Astrocyte (in vitro differentiated cells and primary cell): ENCODE measurements at regions not wholly inside any gene's neighbourhood (a gene's known extent, or its start where the extent isn't known, plus 50 kb on each side); places are given as distances from the start of the nearest gene placed in this dataset.
A peak's percentile ranks its signal among the peaks of the same experiment; 100 is the strongest.

Experiments
- DNase-seq: peaks from one replicate; pipeline ENCODE4 v3.0.0-alpha.2; 2010; ENCODE audit warnings: low read depth
- FAIRE-seq: peaks from 2 replicates; lab custom pipeline; 2011; peaks lifted over from hg19 to GRCh38; lab: Jason Lieb, UNC
- H2AFZ ChIP-seq: 2 replicates; pipeline ENCODE4 v1.6.0; 2012; ENCODE audit warnings: low read depth, low read length, inconsistent platforms
- H3K27ac ChIP-seq: 2 replicates; pipeline ENCODE4 v1.5.1; 2011; ENCODE audit warnings: low read depth, low read length, inconsistent platforms
- H3K27me3 ChIP-seq: 2 replicates; pipeline ENCODE4 v1.6.0; 2011; ENCODE audit warnings: low read length, inconsistent platforms; ENCODE audit not compliant: insufficient read depth
- H3K36me3 ChIP-seq: 2 replicates; pipeline ENCODE4 v1.5.1; 2011; ENCODE audit warnings: low read length, inconsistent platforms; ENCODE audit not compliant: insufficient read depth
- H3K4me1 ChIP-seq: 2 replicates; pipeline ENCODE4 v1.5.1; 2011; ENCODE audit warnings: low read length, inconsistent platforms; ENCODE audit not compliant: insufficient read depth
- H3K4me2 ChIP-seq: 2 replicates; pipeline ENCODE4 v1.6.0; 2012; ENCODE audit warnings: low read length, inconsistent platforms
- H3K4me3 ChIP-seq: 2 replicates; pipeline ENCODE4 v1.5.1; 2011; ENCODE audit warnings: low read depth, mild to moderate bottlenecking, low read length, inconsistent platforms; ENCODE audit not compliant: insufficient read depth
- H3K79me2 ChIP-seq: 2 replicates; pipeline ENCODE4 v1.6.0; 2012; ENCODE audit warnings: mild to moderate bottlenecking, low read length, inconsistent platforms; ENCODE audit not compliant: insufficient read depth
- H3K9ac ChIP-seq: 2 replicates; pipeline ENCODE4 v1.6.0; 2012; ENCODE audit warnings: mild to moderate bottlenecking, low read length, inconsistent platforms
- H3K9me3 ChIP-seq: 2 replicates; pipeline ENCODE4 v1.5.1; 2012; ENCODE audit warnings: low read depth, mild to moderate bottlenecking, low read length, inconsistent platforms; ENCODE audit not compliant: insufficient read depth
- H4K20me1 ChIP-seq: 2 replicates; pipeline ENCODE4 v1.6.0; 2012; ENCODE audit warnings: low read length, inconsistent platforms; ENCODE audit not compliant: insufficient read depth
- H3K27ac Mint-ChIP-seq: one replicate; pipeline ENCODE4 v1.8.0; 2021; ENCODE audit warnings: mild to moderate bottlenecking, mixed read lengths; ENCODE audit not compliant: unreplicated experiment
- H3K27me3 Mint-ChIP-seq: one replicate; pipeline ENCODE4 v1.8.0; 2021; ENCODE audit warnings: low read depth, mixed read lengths; ENCODE audit not compliant: unreplicated experiment
- H3K36me3 Mint-ChIP-seq: one replicate; pipeline ENCODE4 v1.8.0; 2021; ENCODE audit warnings: low read depth, mixed read lengths; ENCODE audit not compliant: unreplicated experiment
- H3K4me1 Mint-ChIP-seq: one replicate; pipeline ENCODE4 v1.8.0; 2021; ENCODE audit warnings: low read depth, mixed read lengths; ENCODE audit not compliant: unreplicated experiment
- H3K4me3 Mint-ChIP-seq: one replicate; pipeline ENCODE4 v1.8.0; 2021; ENCODE audit warnings: mild to moderate bottlenecking, moderate library complexity, mixed read lengths; ENCODE audit not compliant: unreplicated experiment
- H3K9me3 Mint-ChIP-seq: one replicate; pipeline ENCODE4 v1.8.0; 2021; ENCODE audit warnings: mild to moderate bottlenecking, mixed read lengths; ENCODE audit not compliant: unreplicated experiment
- CTCF ChIP-seq: IDR thresholded peaks from 2 replicates; pipeline ENCODE4 v1.5.1; 2011; ENCODE audit warnings: low read depth, mild to moderate bottlenecking, inconsistent platforms, low read length, moderate library complexity; ENCODE audit not compliant: insufficient read depth
- EZH2 ChIP-seq: IDR thresholded peaks from 2 replicates; pipeline ENCODE4 v1.6.1; 2012; ENCODE audit warnings: mild to moderate bottlenecking, low read length, inconsistent platforms; ENCODE audit not compliant: insufficient read depth

- Mint-ChIP-seq H3K36me3 (no peaks in the 10 kb centered on the region), H3K27me3 (no peaks in the 10 kb centered on the region), H3K4me3 (no peak overlapping the region), H3K4me1 (no peaks in the 10 kb centered on the region), H3K9me3 (peaks cover 7% of the 10 kb centered on the region), H3K27ac (no peak overlapping the region)
- no peak overlapping the region for H3K9ac ChIP-seq
- no peak overlapping the region for H3K4me3 ChIP-seq
- H3K27me3 ChIP-seq = no peaks in the 10 kb centered on the region
- no peak overlapping the region for H3K27ac ChIP-seq
- no peaks in the 10 kb centered on the region for H3K79me2 ChIP-seq
- no peak overlapping the region for H2AFZ ChIP-seq
- no peak for FAIRE-seq
- DNase-seq = peak; percentile 58
- H4K20me1 ChIP-seq = no peaks in the 10 kb centered on the region
- TF ChIP-seq CTCF = no peak
- no peak for TF ChIP-seq EZH2
- H3K36me3 ChIP-seq = no peaks in the 10 kb centered on the region
- no peaks in the 10 kb centered on the region for H3K9me3 ChIP-seq
- no peaks in the 10 kb centered on the region for H3K4me1 ChIP-seq
- H3K4me2 ChIP-seq = peak overlapping the region; percentile 3
Observed at GRCh38 chr12:127750076-127750840, 516.7 kb upstream of the TMEM132C start.

DNA sequence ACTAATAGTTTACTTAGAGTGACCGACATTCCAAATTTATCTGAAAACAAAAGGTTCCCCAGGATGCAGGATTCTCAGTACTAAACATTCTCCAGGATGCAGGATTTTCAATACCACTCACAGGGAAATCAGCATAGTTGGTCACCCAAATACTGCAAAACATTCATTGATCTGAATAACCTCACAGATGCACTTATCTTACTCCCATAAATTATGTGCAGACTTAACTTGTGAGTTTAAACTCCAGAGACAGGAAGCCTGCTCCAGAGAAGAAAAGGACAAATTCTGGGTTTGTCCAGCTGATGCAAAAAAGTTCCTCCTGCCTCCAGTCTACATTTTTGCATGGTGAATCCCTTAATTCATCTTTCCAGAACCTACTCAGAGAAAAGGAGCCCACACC lies 514.2 kb upstream of the TMEM132C start:
- FAIRE-seq = no peak

More for the DNA sequence above, 514.2 kb upstream of the TMEM132C start:
- Histone ChIP-seq H4K20me1 (no peaks in the 10 kb centered on the region), H3K4me3 (no peak overlapping the region), H2AFZ (no peak overlapping the region), H3K9me3 (no peaks in the 10 kb centered on the region), H3K27ac (no peak overlapping the region), H3K9ac (no peak overlapping the region), H3K79me2 (no peaks in the 10 kb centered on the region), H3K4me1 (no peaks in the 10 kb centered on the region), H3K36me3 (no peaks in the 10 kb centered on the region), H3K4me2 (no peak overlapping the region), H3K27me3 (no peaks in the 10 kb centered on the region)
- Mint-ChIP-seq H3K36me3 (no peaks in the 10 kb centered on the region), H3K4me1 (no peaks in the 10 kb centered on the region), H3K27ac (no peak overlapping the region), H3K9me3 (peaks cover 8% of the 10 kb centered on the region), H3K27me3 (no peaks in the 10 kb centered on the region), H3K4me3 (no peak overlapping the region)
- no peak for TF ChIP-seq EZH2
- TF ChIP-seq CTCF = no peak
- peak; percentile 16 for DNase-seq
